T-helper 2 cell treated with Interferon-gamma antibody and Interleukin-4, amounts not matched to agents 5 μg/mL and 100 μg/mL, for 36 hours (primary cell): ENCODE measurements at regions not wholly inside any gene's neighbourhood (a gene's known extent, or its start where the extent isn't known, plus 50 kb on each side); places are given as distances from the start of the nearest gene placed in this dataset.

ENCODE experiments used
- DNase-seq: peaks from one replicate; pipeline ENCODE4 v3.0.0; 2021; ENCODE audit warnings: low spot score
- H3K27ac Mint-ChIP-seq: one replicate; pipeline ENCODE4 v1.8.0; 2021; ENCODE audit warnings: mild to moderate bottlenecking, mixed read lengths
- H3K27me3 Mint-ChIP-seq: one replicate; pipeline ENCODE4 v1.8.0; 2021; ENCODE audit warnings: low read depth, mixed read lengths
- H3K36me3 Mint-ChIP-seq: one replicate; pipeline ENCODE4 v1.8.0; 2021; ENCODE audit warnings: low read depth, mixed read lengths
- H3K4me1 Mint-ChIP-seq: one replicate; pipeline ENCODE4 v1.8.0; 2021; ENCODE audit warnings: low read depth, mixed read lengths
- H3K4me3 Mint-ChIP-seq: one replicate; pipeline ENCODE4 v1.8.0; 2022; ENCODE audit warnings: mild to moderate bottlenecking, moderate library complexity, mixed read lengths
- H3K9me3 Mint-ChIP-seq: one replicate; pipeline ENCODE4 v1.8.0; 2021; ENCODE audit warnings: mixed read lengths

GRCh38 chr2:155842103-155842502, 490.4 kb downstream of the NR4A2 start:
- Mint-ChIP-seq H3K4me3 (no peak overlapping the region), H3K27ac (no peak overlapping the region), H3K4me1 (no peaks in the 10 kb centered on the region), H3K27me3 (no peaks in the 10 kb centered on the region), H3K36me3 (no peaks in the 10 kb centered on the region), H3K9me3 (no peaks in the 10 kb centered on the region)
- no peak for DNase-seq

- Mint-ChIP-seq H3K27me3 (no peaks in the 10 kb centered on the region), H3K4me3 (no peak overlapping the region), H3K4me1 (no peaks in the 10 kb centered on the region), H3K9me3 (no peaks in the 10 kb centered on the region), H3K27ac (no peak overlapping the region), H3K36me3 (no peaks in the 10 kb centered on the region)
- DNase-seq, result no peak
Measured at GRCh38 chr2:155841442-155841841, 491.1 kb downstream of the NR4A2 start.

GRCh38 chr2:155840661-155841060, 491.9 kb downstream of the NR4A2 start:
- H3K27ac Mint-ChIP-seq, result no peak overlapping the region
- H3K36me3 Mint-ChIP-seq, result no peaks in the 10 kb centered on the region
- no peak for DNase-seq
- no peaks in the 10 kb centered on the region for H3K4me1 Mint-ChIP-seq
- H3K27me3 Mint-ChIP-seq, result no peaks in the 10 kb centered on the region
- no peak overlapping the region for H3K4me3 Mint-ChIP-seq
- no peaks in the 10 kb centered on the region for H3K9me3 Mint-ChIP-seq

GRCh38 chr2:155839991-155840390, 492.5 kb downstream of the NR4A2 start:
- Mint-ChIP-seq H3K4me1 (no peaks in the 10 kb centered on the region), H3K27me3 (no peaks in the 10 kb centered on the region), H3K9me3 (no peaks in the 10 kb centered on the region), H3K36me3 (no peaks in the 10 kb centered on the region), H3K27ac (no peak overlapping the region), H3K4me3 (no peak overlapping the region)
- DNase-seq, result no peak

GRCh38 chr2:155839436-155839835, 493.1 kb downstream of the NR4A2 start:
- Mint-ChIP-seq H3K36me3 (no peaks in the 10 kb centered on the region), H3K4me1 (no peaks in the 10 kb centered on the region), H3K4me3 (no peak overlapping the region), H3K27me3 (no peaks in the 10 kb centered on the region), H3K27ac (no peak overlapping the region), H3K9me3 (no peaks in the 10 kb centered on the region)
- no peak for DNase-seq

- Mint-ChIP-seq H3K27me3 (no peaks in the 10 kb centered on the region), H3K36me3 (no peaks in the 10 kb centered on the region), H3K27ac (no peak overlapping the region), H3K4me3 (no peak overlapping the region), H3K4me1 (no peaks in the 10 kb centered on the region), H3K9me3 (no peaks in the 10 kb centered on the region)
- no peak for DNase-seq
Measured at GRCh38 chr2:155836439-155836838, 496.1 kb downstream of the NR4A2 start.

- H3K36me3 Mint-ChIP-seq, result no peaks in the 10 kb centered on the region
- no peaks in the 10 kb centered on the region for H3K27me3 Mint-ChIP-seq
- no peak overlapping the region for H3K27ac Mint-ChIP-seq
- H3K4me3 Mint-ChIP-seq, result no peak overlapping the region
- DNase-seq, result no peak
- H3K9me3 Mint-ChIP-seq, result no peaks in the 10 kb centered on the region
- H3K4me1 Mint-ChIP-seq, result no peaks in the 10 kb centered on the region
Measured at GRCh38 chr2:155830817-155831579, 501.5 kb downstream of the NR4A2 start.

- Mint-ChIP-seq H3K9me3 (no peaks in the 10 kb centered on the region), H3K27me3 (no peaks in the 10 kb centered on the region), H3K4me3 (no peak overlapping the region), H3K36me3 (no peaks in the 10 kb centered on the region), H3K27ac (no peak overlapping the region), H3K4me1 (no peaks in the 10 kb centered on the region)
- DNase-seq, result no peak
Measured at GRCh38 chr2:155830351-155830750, 502.2 kb downstream of the NR4A2 start.

GRCh38 chr2:155825876-155826275, 506.6 kb downstream of the NR4A2 start:
- Mint-ChIP-seq H3K4me3 (no peak overlapping the region), H3K27me3 (no peaks in the 10 kb centered on the region), H3K36me3 (no peaks in the 10 kb centered on the region), H3K4me1 (no peaks in the 10 kb centered on the region), H3K9me3 (no peaks in the 10 kb centered on the region), H3K27ac (no peak overlapping the region)
- no peak for DNase-seq

- no peak for DNase-seq
- Mint-ChIP-seq H3K4me3 (no peak overlapping the region), H3K27me3 (no peaks in the 10 kb centered on the region), H3K27ac (no peak overlapping the region), H3K36me3 (no peaks in the 10 kb centered on the region), H3K9me3 (no peaks in the 10 kb centered on the region), H3K4me1 (no peaks in the 10 kb centered on the region)
Measured at GRCh38 chr2:155815851-155816250, 516.7 kb downstream of the NR4A2 start.

GRCh38 chr2:155815275-155815674, 517.2 kb downstream of the NR4A2 start:
- no peaks in the 10 kb centered on the region for H3K36me3 Mint-ChIP-seq
- H3K4me3 Mint-ChIP-seq, result no peak overlapping the region
- no peaks in the 10 kb centered on the region for H3K27me3 Mint-ChIP-seq
- H3K27ac Mint-ChIP-seq, result no peak overlapping the region
- no peak for DNase-seq
- no peaks in the 10 kb centered on the region for H3K4me1 Mint-ChIP-seq
- H3K9me3 Mint-ChIP-seq, result no peaks in the 10 kb centered on the region

GRCh38 chr2:155810411-155810810, 522.1 kb downstream of the NR4A2 start:
- Mint-ChIP-seq H3K36me3 (no peaks in the 10 kb centered on the region), H3K4me3 (no peak overlapping the region), H3K9me3 (no peaks in the 10 kb centered on the region), H3K27me3 (no peaks in the 10 kb centered on the region), H3K27ac (no peak overlapping the region), H3K4me1 (no peaks in the 10 kb centered on the region)
- DNase-seq, result no peak

- no peak overlapping the region for H3K27ac Mint-ChIP-seq
- no peaks in the 10 kb centered on the region for H3K27me3 Mint-ChIP-seq
- no peak for DNase-seq
- H3K9me3 Mint-ChIP-seq, result no peaks in the 10 kb centered on the region
- H3K36me3 Mint-ChIP-seq, result no peaks in the 10 kb centered on the region
- no peaks in the 10 kb centered on the region for H3K4me1 Mint-ChIP-seq
- H3K4me3 Mint-ChIP-seq, result no peak overlapping the region
Measured at GRCh38 chr2:155802888-155803287, 529.6 kb downstream of the NR4A2 start.

- no peak for DNase-seq
- Mint-ChIP-seq H3K9me3 (peaks cover 19% of the 10 kb centered on the region), H3K27me3 (no peaks in the 10 kb centered on the region), H3K27ac (no peak overlapping the region), H3K4me3 (no peak overlapping the region), H3K4me1 (no peaks in the 10 kb centered on the region), H3K36me3 (no peaks in the 10 kb centered on the region)
Measured at GRCh38 chr2:155792666-155793065, 539.9 kb downstream of the NR4A2 start.

GRCh38 chr2:155770516-155770915, 562.0 kb downstream of the NR4A2 start:
- no peaks in the 10 kb centered on the region for H3K27me3 Mint-ChIP-seq
- no peaks in the 10 kb centered on the region for H3K4me1 Mint-ChIP-seq
- no peaks in the 10 kb centered on the region for H3K9me3 Mint-ChIP-seq

More at GRCh38 chr2:155770516-155770915, 562.0 kb downstream of the NR4A2 start:
- Mint-ChIP-seq H3K36me3 (no peaks in the 10 kb centered on the region), H3K27ac (no peak overlapping the region), H3K4me3 (no peak overlapping the region)
- no peak for DNase-seq
